Neural crest cell (in vitro differentiated cells): ENCODE measurements at regions not wholly inside any gene's neighbourhood (a gene's known extent, or its start where the extent isn't known, plus 50 kb on each side); places are given as distances from the start of the nearest gene placed in this dataset.

ENCODE experiments used
- DNase-seq: peaks from one replicate; pipeline ENCODE4 v3.0.0; 2021; ENCODE audit warnings: low read depth, mixed read lengths, low spot score
- H3K27ac Mint-ChIP-seq: one replicate; pipeline ENCODE4 v1.8.0; 2021; ENCODE audit warnings: mild to moderate bottlenecking, mixed read lengths; ENCODE audit not compliant: unreplicated experiment
- H3K27me3 Mint-ChIP-seq: 2 replicates; pipeline ENCODE4 v1.8.0; 2021; ENCODE audit warnings: low read depth, mild to moderate bottlenecking, mixed read lengths
- H3K36me3 Mint-ChIP-seq: 2 replicates; pipeline ENCODE4 v1.8.0; 2021; ENCODE audit warnings: low read depth, mild to moderate bottlenecking, mixed read lengths
- H3K4me1 Mint-ChIP-seq: 2 replicates; pipeline ENCODE4 v1.8.0; 2021; ENCODE audit warnings: mixed read lengths
- H3K4me3 Mint-ChIP-seq: one replicate; pipeline ENCODE4 v1.8.0; 2021; ENCODE audit warnings: mild to moderate bottlenecking, mixed read lengths
- H3K9me3 Mint-ChIP-seq: 2 replicates; pipeline ENCODE4 v1.8.0; 2021; ENCODE audit warnings: mixed read lengths
- CTCF ChIP-seq: fragments of 200-600 bp; sonication (generic); conservative IDR thresholded peaks from 2 replicates; pipeline ENCODE4 v1.5.0; 2021; ENCODE audit warnings: antibody characterized with exemption, mild to moderate bottlenecking

- H3K9me3 Mint-ChIP-seq = peaks cover 5% of the 10 kb centered on the region
- no peak overlapping the region for H3K4me3 Mint-ChIP-seq
- H3K27me3 Mint-ChIP-seq = peaks cover 6% of the 10 kb centered on the region
- no peak for DNase-seq
- H3K27ac Mint-ChIP-seq = no peak overlapping the region
- no peak for TF ChIP-seq CTCF
- H3K36me3 Mint-ChIP-seq = no peaks in the 10 kb centered on the region
- peaks cover 12% of the 10 kb centered on the region for H3K4me1 Mint-ChIP-seq
Observed at GRCh38 chr2:60336442-60337141, 216.9 kb downstream of the BCL11A start.

GRCh38 chr2:60335533-60336237 is 217.8 kb downstream of the BCL11A start:
- H3K36me3 Mint-ChIP-seq = no peaks in the 10 kb centered on the region
- H3K27ac Mint-ChIP-seq = no peak overlapping the region
- H3K9me3 Mint-ChIP-seq = peaks cover 5% of the 10 kb centered on the region
- peaks cover 6% of the 10 kb centered on the region for H3K27me3 Mint-ChIP-seq
- TF ChIP-seq CTCF = no peak
- no peak for DNase-seq
- no peak overlapping the region for H3K4me3 Mint-ChIP-seq
- peaks cover 12% of the 10 kb centered on the region for H3K4me1 Mint-ChIP-seq

DNA sequence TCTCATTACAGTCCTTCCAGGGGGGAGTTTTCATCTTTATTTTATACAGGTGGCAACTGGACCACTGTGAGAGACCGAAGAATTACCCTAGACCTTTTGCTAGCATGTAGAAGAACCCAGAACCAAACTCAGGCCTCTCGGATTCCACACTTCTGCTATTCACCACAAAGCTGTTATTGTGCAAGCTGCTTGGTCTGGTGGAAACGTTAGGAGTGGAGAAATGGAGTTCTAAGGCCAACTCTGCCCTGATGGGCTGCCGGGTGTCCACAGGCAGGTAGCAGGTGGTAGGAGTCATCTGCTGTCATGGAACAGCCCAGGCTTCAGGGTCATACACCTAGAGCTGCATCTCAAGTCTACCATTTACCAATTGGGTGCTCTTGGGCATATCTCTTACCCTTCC is 218.8 kb downstream of the BCL11A start:
- Mint-ChIP-seq H3K4me1 (peaks cover 12% of the 10 kb centered on the region), H3K27me3 (peaks cover 6% of the 10 kb centered on the region), H3K4me3 (no peak overlapping the region), H3K9me3 (peaks cover 4% of the 10 kb centered on the region), H3K27ac (no peak overlapping the region), H3K36me3 (no peaks in the 10 kb centered on the region)
- TF ChIP-seq CTCF = no peak
- DNase-seq = no peak

DNA sequence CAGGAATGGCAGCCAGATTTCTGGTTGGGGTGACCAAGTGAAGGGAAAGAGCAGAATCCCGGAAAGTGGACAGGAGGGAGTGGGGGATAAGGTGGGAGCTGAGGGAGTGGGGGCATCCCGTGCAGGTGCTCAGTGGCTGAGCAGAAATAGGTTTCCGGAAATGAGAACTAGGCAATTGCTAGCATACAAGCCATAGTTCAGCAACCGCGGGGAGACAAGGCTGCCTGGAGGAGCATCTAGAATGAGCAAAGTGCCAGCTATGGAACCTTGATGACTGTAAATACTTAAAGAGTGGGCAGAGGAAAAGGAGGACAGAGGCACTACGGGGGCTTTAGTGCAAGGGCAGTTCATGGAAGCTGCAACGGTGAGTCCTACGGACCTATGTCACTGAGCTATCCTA is 220.2 kb downstream of the BCL11A start:
- no peaks in the 10 kb centered on the region for H3K36me3 Mint-ChIP-seq
- TF ChIP-seq CTCF = no peak
- no peaks in the 10 kb centered on the region for H3K9me3 Mint-ChIP-seq
- no peak overlapping the region for H3K27ac Mint-ChIP-seq
- peaks cover 12% of the 10 kb centered on the region for H3K4me1 Mint-ChIP-seq
- DNase-seq = no peak
- peaks cover 2% of the 10 kb centered on the region for H3K27me3 Mint-ChIP-seq
- no peak overlapping the region for H3K4me3 Mint-ChIP-seq

GRCh38 chr2:60331115-60331809 is 222.2 kb downstream of the BCL11A start:
- peaks cover 3% of the 10 kb centered on the region for H3K9me3 Mint-ChIP-seq
- no peak for TF ChIP-seq CTCF
- peaks cover 3% of the 10 kb centered on the region for H3K36me3 Mint-ChIP-seq
- peaks cover 10% of the 10 kb centered on the region for H3K4me1 Mint-ChIP-seq
- H3K4me3 Mint-ChIP-seq = no peak overlapping the region
- H3K27ac Mint-ChIP-seq = no peak overlapping the region
- DNase-seq = no peak
- H3K27me3 Mint-ChIP-seq = peaks cover 2% of the 10 kb centered on the region
